ENCODE measurements at regions not wholly inside any gene's neighbourhood (a gene's known extent, or its start where the extent isn't known, plus 50 kb on each side); places are given as distances from the start of the nearest gene placed in this dataset.

DNA sequence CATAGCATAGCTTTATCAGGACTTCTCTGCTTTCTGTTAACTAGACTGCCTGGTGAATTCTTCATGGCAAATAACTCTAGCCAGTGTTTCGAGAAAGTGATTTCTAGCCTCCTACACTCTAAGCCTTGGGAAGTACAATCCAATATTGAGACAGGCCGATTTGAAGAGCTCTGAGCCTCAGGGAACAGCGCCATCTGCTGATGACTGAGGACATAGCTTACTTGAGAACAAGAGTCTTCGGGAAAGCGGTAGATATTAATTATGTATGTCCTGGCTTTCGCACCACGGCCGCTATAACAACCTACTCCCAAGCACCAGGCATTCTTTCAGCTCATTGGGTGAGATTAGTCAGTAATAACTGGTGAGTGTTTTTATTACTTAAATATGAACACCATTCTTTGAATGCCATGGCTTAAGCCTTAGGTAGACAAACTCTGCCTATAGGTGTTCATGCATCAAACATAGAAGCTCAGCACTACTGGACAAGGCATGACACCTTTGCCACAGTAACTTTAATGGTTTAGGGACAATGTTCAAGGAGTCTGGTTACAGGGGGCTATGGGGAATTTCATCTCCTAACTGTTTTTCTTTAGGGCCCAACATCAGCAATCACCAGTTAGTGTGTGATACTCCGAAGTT, 518.6 kb downstream of the BMP2 start:
- H3K9me3 ChIP-seq (ENCODE audit: control insufficient read depth, insufficient read depth, low read depth, low read length) = no peaks in the 10 kb centered on the region
- H3K4me3 ChIP-seq (ENCODE audit: low read depth in 2 of 2, low read length in 2 of 2) = no peak overlapping the region
- ATAC-seq (peak; percentile 89), DNase-seq (ENCODE audit: low read depth, low spot score) (peak; percentile 76)
- H3K27ac ChIP-seq (ENCODE audit: low read length) = no peak overlapping the region
- H3K36me3 ChIP-seq (ENCODE audit: control insufficient read depth, insufficient read depth, low read length) = no peaks in the 10 kb centered on the region
- peaks cover 2% of the 10 kb centered on the region; the same call in 1 of the 2 replicates for H3K27me3 ChIP-seq (ENCODE audit: control insufficient read depth, insufficient read depth, low read length)
- in situ Hi-C loops (cut with HindIII; ENCODE audit: low pct_unique_long_range_greater_than_20kb, low sequenced_read_pairs) (no loop called here), intact Hi-C loops (cut with micrococcal nuclease; ENCODE audit: unreplicated experiment) (loop anchor here (1.0 to 10.0 kb wide), 4 partner anchors 171 to 576 kb away; no protein-coding TSS in a partner anchor)
- no peaks in the 10 kb centered on the region for H3K4me1 ChIP-seq (ENCODE audit: control insufficient read depth, insufficient read depth, low read length)
- TF ChIP-seq, protein P1, sequence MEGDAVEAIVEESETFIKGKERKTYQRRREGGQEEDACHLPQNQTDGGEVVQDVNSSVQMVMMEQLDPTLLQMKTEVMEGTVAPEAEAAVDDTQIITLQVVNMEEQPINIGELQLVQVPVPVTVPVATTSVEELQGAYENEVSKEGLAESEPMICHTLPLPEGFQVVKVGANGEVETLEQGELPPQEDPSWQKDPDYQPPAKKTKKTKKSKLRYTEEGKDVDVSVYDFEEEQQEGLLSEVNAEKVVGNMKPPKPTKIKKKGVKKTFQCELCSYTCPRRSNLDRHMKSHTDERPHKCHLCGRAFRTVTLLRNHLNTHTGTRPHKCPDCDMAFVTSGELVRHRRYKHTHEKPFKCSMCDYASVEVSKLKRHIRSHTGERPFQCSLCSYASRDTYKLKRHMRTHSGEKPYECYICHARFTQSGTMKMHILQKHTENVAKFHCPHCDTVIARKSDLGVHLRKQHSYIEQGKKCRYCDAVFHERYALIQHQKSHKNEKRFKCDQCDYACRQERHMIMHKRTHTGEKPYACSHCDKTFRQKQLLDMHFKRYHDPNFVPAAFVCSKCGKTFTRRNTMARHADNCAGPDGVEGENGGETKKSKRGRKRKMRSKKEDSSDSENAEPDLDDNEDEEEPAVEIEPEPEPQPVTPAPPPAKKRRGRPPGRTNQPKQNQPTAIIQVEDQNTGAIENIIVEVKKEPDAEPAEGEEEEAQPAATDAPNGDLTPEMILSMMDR (IDR thresholded peaks at IDR 0.05) = peak; percentile 86
- TF ChIP-seq, protein P2, sequence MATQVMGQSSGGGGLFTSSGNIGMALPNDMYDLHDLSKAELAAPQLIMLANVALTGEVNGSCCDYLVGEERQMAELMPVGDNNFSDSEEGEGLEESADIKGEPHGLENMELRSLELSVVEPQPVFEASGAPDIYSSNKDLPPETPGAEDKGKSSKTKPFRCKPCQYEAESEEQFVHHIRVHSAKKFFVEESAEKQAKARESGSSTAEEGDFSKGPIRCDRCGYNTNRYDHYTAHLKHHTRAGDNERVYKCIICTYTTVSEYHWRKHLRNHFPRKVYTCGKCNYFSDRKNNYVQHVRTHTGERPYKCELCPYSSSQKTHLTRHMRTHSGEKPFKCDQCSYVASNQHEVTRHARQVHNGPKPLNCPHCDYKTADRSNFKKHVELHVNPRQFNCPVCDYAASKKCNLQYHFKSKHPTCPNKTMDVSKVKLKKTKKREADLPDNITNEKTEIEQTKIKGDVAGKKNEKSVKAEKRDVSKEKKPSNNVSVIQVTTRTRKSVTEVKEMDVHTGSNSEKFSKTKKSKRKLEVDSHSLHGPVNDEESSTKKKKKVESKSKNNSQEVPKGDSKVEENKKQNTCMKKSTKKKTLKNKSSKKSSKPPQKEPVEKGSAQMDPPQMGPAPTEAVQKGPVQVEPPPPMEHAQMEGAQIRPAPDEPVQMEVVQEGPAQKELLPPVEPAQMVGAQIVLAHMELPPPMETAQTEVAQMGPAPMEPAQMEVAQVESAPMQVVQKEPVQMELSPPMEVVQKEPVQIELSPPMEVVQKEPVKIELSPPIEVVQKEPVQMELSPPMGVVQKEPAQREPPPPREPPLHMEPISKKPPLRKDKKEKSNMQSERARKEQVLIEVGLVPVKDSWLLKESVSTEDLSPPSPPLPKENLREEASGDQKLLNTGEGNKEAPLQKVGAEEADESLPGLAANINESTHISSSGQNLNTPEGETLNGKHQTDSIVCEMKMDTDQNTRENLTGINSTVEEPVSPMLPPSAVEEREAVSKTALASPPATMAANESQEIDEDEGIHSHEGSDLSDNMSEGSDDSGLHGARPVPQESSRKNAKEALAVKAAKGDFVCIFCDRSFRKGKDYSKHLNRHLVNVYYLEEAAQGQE (IDR thresholded peaks at IDR 0.05; ENCODE audit: insufficient read depth in 1 of 2, low read depth in 2 of 2, low read length in 1 of 2) = no peak
- ChIA-PET CTCF (interaction anchor here (0.6 to 0.9 kb wide), 4 partner anchors 172 to 1103 kb away, joined by 3 to 4 read pairs (median 3); no protein-coding TSS in a partner anchor), POLR2A (no interaction called here)
- BruUV-seq (replicated peaks) = no TSS peak

DNA sequence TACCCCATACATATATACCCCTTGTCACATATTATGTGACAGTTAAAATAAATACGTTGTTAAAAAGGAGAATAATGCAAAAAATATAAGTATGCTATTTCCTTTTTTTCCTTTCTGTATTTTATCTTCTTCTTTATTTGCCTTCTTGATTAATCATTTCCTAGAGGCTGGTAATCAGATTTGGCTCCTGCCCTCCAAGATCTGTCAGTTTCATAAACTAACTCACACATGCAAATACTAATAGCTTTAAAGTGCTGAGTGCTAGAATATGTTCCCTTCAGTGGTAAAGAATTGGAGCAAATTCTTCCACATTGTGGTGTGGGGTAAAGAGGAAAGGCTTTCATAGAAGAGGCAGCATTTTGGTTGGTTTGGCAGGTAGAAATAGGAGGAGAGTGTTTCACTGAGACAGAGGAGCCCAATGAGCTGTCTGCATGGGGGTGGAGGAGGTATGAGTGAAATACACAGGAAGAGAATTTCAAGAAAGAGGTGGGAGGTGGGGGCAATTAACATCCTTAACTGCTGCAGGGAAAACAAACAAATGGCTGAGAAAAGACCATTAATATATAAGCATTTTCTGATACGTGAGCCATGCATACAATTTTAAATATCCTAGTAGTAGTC, 523.9 kb downstream of the BMP2 start:
- ChIA-PET CTCF (interaction anchor here (0.6 kb wide), 1 partner anchor 1547 kb away, joined by 4 read pairs; no protein-coding TSS in a partner anchor), POLR2A (interaction anchor here (0.6 kb wide), 1 partner anchor 188 kb away, joined by 3 read pairs; no protein-coding TSS in a partner anchor)
- Histone ChIP-seq H3K36me3 (ENCODE audit: control insufficient read depth, insufficient read depth, low read length) (no peaks in the 10 kb centered on the region), H3K27ac (ENCODE audit: low read length) (no peak overlapping the region), H3K27me3 (ENCODE audit: control insufficient read depth, insufficient read depth, low read length) (peaks cover under 1% of the 10 kb centered on the region; the same call in 1 of the 2 replicates), H3K4me1 (ENCODE audit: control insufficient read depth, insufficient read depth, low read length) (no peaks in the 10 kb centered on the region), H3K9me3 (ENCODE audit: control insufficient read depth, insufficient read depth, low read depth, low read length) (no peaks in the 10 kb centered on the region), H3K4me3 (ENCODE audit: low read depth in 2 of 2, low read length in 2 of 2) (no peak overlapping the region)
- TF ChIP-seq, protein P2 (IDR thresholded peaks at IDR 0.05; ENCODE audit: insufficient read depth in 1 of 2, low read depth in 2 of 2, low read length in 1 of 2) = no peak
- no peak for TF ChIP-seq SIN3A (IDR thresholded peaks at IDR 0.05; ENCODE audit: borderline replicate concordance, insufficient read depth, low read depth, low read length)
- TF ChIP-seq POLR2AphosphoS5 (IDR thresholded peaks at IDR 0.05; ENCODE audit: low read depth, low read length) = no peak
- TF ChIP-seq, protein P1 (IDR thresholded peaks at IDR 0.05) = no peak
- no peak for TF ChIP-seq TCF7L2 (IDR thresholded peaks at IDR 0.05; ENCODE audit: low read depth, low read length)
- ATAC-seq = no peak
- in situ Hi-C loops (cut with HindIII; ENCODE audit: low pct_unique_long_range_greater_than_20kb, low sequenced_read_pairs) = no loop called here
- intact Hi-C loops (cut with micrococcal nuclease; ENCODE audit: unreplicated experiment) = no loop called here
- DNase-seq (ENCODE audit: low read depth, low spot score) = no peak
- BruUV-seq (replicated peaks) = no TSS peak

All from Panc1 (cell line).